HepG2 (cell line): ENCODE measurements at regions not wholly inside any gene's neighbourhood (a gene's known extent, or its start where the extent isn't known, plus 50 kb on each side); places are given as distances from the start of the nearest gene placed in this dataset.

ENCODE experiments used
- ATAC-seq: fragments of 200-7000 bp; cut with Tn5 transposase; 3 replicates; pipeline ENCODE4 v1.9.1; 2020; ENCODE audit warnings: mild to moderate bottlenecking, moderate library complexity
- BruUV-seq: library from RNA; stranded (reverse); fragments of 400-500 nt; replicated peaks from 2 replicates; lab custom pipeline; 2021; lab: Mats Ljungman, UMichigan
- CTCF ChIA-PET: fragments of 300-600 bp; formaldehyde crosslinking; extraction: SDS; loops from one replicate; lab custom pipeline; 2021; ENCODE audit warnings: low total read pairs, inconsistent platforms, low intra/inter-chr PET ratio; lab: Yijun Ruan, JAX
- POLR2A ChIA-PET: fragments of 350-600 bp; sonication (Branson Sonifier 250); formaldehyde crosslinking; loops from one replicate; lab custom pipeline; 2020; ENCODE audit warnings: antibody characterized with exemption, inconsistent platforms; lab: Yijun Ruan, JAX
- DNase-seq: peaks from one replicate; pipeline ENCODE4 v3.0.0-alpha.2; 2015; ENCODE audit warnings: low spot score
- FAIRE-seq: peaks from 3 replicates; lab custom pipeline; 2011; peaks lifted over from hg19 to GRCh38; lab: Jason Lieb, UNC
- H2AFZ ChIP-seq: one replicate; pipeline ENCODE4 v1.6.1; 2011; ENCODE audit warnings: low read length, inconsistent platforms
- H3K27ac ChIP-seq: fragments of 300-600 bp; 3 replicates; pipeline ENCODE4 v1.8.0; 2011; ENCODE audit warnings: mixed run types, mild to moderate bottlenecking, mixed read lengths, low read length, inconsistent platforms; ENCODE audit not compliant: insufficient read depth; ENCODE audit errors: extremely low read length
- H3K27me3 ChIP-seq, 2 experiments: fragments of 200-600 bp in 1 of 2; 2 replicates in 1 of 2; 3 replicates in 1 of 2; pipeline versions ENCODE4 v1.6.0 to v1.8.0; 2011; ENCODE audit warnings: low read length in 2 of 2, mild to moderate bottlenecking in 2 of 2, moderate library complexity in 2 of 2, inconsistent platforms in 1 of 2; ENCODE audit not compliant: insufficient read depth in 2 of 2, control insufficient read depth in 1 of 2
- H3K36me3 ChIP-seq, 2 experiments: fragments of 200-600 bp in 1 of 2; replicated peaks in 1 of 2; 2 replicates in 1 of 2; 3 replicates in 1 of 2; pipeline versions ENCODE4 v1.5.1 to v1.8.0; 2011; ENCODE audit warnings: low read length in 2 of 2, inconsistent platforms in 1 of 2; ENCODE audit not compliant: insufficient read depth in 2 of 2, control insufficient read depth in 1 of 2
- H3K4me1 ChIP-seq: 2 replicates; pipeline ENCODE4 v1.5.1; 2012; ENCODE audit warnings: low read length, inconsistent platforms; ENCODE audit not compliant: insufficient read depth
- H3K4me2 ChIP-seq: 2 replicates; pipeline ENCODE4 v1.6.0; 2011; ENCODE audit warnings: low read depth, low read length, inconsistent platforms
- H3K4me3 ChIP-seq, 3 experiments: fragments of 200-600 bp in 1 of 3; sonication (generic), shearing (Covaris generic) in 1 of 3; replicated peaks in 1 of 3; 2 replicates each; pipeline ENCODE4 v1.5.1; 2011 to 2016; ENCODE audit warnings: low read length in 3 of 3, inconsistent platforms in 2 of 3, low read depth in 2 of 3, mild to moderate bottlenecking in 2 of 3, control low read depth in 1 of 3, mixed read lengths in 1 of 3; ENCODE audit not compliant: insufficient read depth in 1 of 3
- H3K79me2 ChIP-seq: one replicate; pipeline ENCODE4 v1.6.1; 2011; ENCODE audit warnings: low read length, inconsistent platforms; ENCODE audit not compliant: insufficient read depth
- H3K9ac ChIP-seq: 2 replicates; pipeline ENCODE4 v1.6.0; 2011; ENCODE audit warnings: mild to moderate bottlenecking, low read depth, low read length, inconsistent platforms; ENCODE audit not compliant: insufficient read depth
- H3K9me3 ChIP-seq: 2 replicates; pipeline ENCODE4 v1.5.1; 2012; ENCODE audit warnings: mild to moderate bottlenecking, low read length
- H4K20me1 ChIP-seq: 2 replicates; pipeline ENCODE4 v1.6.0; 2011; ENCODE audit warnings: inconsistent platforms, mild to moderate bottlenecking, low read length, moderate library complexity; ENCODE audit not compliant: insufficient read depth
- EHMT2 ChIP-seq: fragments of 200-600 bp; sonication (generic); IDR thresholded peaks from 2 replicates; pipeline ENCODE4 v1.7.0; 2017; ENCODE audit warnings: antibody characterized with exemption, low read depth, low read length, borderline replicate concordance
- GABPA ChIP-seq, 2 experiments: IDR thresholded peaks; 2 replicates each; pipeline ENCODE4 v1.6.1; 2011 to 2016; ENCODE audit warnings: low read depth in 2 of 2, low read length in 1 of 2, missing biosample characterization in 1 of 2, missing genetic modification characterization in 1 of 2
- KAT7 ChIP-seq: IDR thresholded peaks from 2 replicates; pipeline ENCODE4 v1.6.1; 2018; ENCODE audit warnings: borderline replicate concordance, missing compliant biosample characterization
- NR2F6 ChIP-seq, 2 experiments: IDR thresholded peaks; 2 replicates each; pipeline ENCODE4 v1.6.1; 2016; ENCODE audit warnings: antibody characterized with exemption in 1 of 2, mild to moderate bottlenecking in 1 of 2
- PAX8 ChIP-seq: sonication (generic); formaldehyde crosslinking; IDR thresholded peaks from 2 replicates; pipeline ENCODE4 v1.8.0; 2022; ENCODE audit warnings: mild to moderate bottlenecking, missing genetic modification reagents, borderline replicate concordance
- SP5 ChIP-seq: IDR thresholded peaks from 2 replicates; pipeline ENCODE4 v1.6.1; 2016; ENCODE audit warnings: low read depth, borderline replicate concordance
- ZNF33A ChIP-seq: sonication (generic); formaldehyde crosslinking; IDR thresholded peaks from 2 replicates; pipeline ENCODE4 v1.5.1; 2020; ENCODE audit warnings: missing genetic modification reagents, mild to moderate bottlenecking, moderate library complexity, borderline replicate concordance
- ZNF724P ChIP-seq: sonication (generic); formaldehyde crosslinking; IDR thresholded peaks from 2 replicates; pipeline ENCODE4 v1.8.0; 2022; ENCODE audit warnings: missing genetic modification reagents, borderline replicate concordance
- ZNF841 ChIP-seq: sonication (generic); formaldehyde crosslinking; IDR thresholded peaks from 2 replicates; pipeline ENCODE4 v1.8.1; 2023; ENCODE audit warnings: missing genetic modification reagents, borderline replicate concordance
- ZNF879 ChIP-seq: sonication (generic); formaldehyde crosslinking; IDR thresholded peaks from 2 replicates; pipeline ENCODE4 v1.8.1; 2023; ENCODE audit warnings: missing genetic modification reagents
- WGBS: methylation state at CpG from one replicate; pipeline ENCODE4 v1.1.6; 2017; ENCODE audit warnings: low lambda C conversion rate; 5-methylcytosine and 5-hydroxymethylcytosine counted together
- in situ Hi-C: cut with HindIII; loops from 2 replicates; pipeline ENCODE4 v1.10.0; 2017; ENCODE audit warnings: low pct_unique_long_range_greater_than_20kb; ENCODE audit not compliant: extremely low pct_ligation_motif_present
- intact Hi-C: fragments of 100-400 bp; cut with micrococcal nuclease; formaldehyde crosslinking; loops from one replicate; pipeline ENCODE4 v1.10.0; 2022; ENCODE audit not compliant: unreplicated experiment
- TF ChIP-seq, protein P1 (sequence below): sonication (generic); formaldehyde crosslinking; IDR thresholded peaks from 2 replicates; pipeline ENCODE4 v1.5.1; 2020; ENCODE audit warnings: mild to moderate bottlenecking, missing genetic modification reagents, moderate library complexity
- TF ChIP-seq, protein P2 (sequence below), 2 experiments: sonication (generic) in 1 of 2; formaldehyde crosslinking in 1 of 2; IDR thresholded peaks; 2 replicates each; pipeline versions ENCODE4 v1.5.1 to v1.6.1; 2011 to 2020; ENCODE audit warnings: borderline replicate concordance in 1 of 2, low read depth in 1 of 2, low read length in 1 of 2, mild to moderate bottlenecking in 1 of 2, missing genetic modification reagents in 1 of 2, moderate library complexity in 1 of 2
- TF ChIP-seq, protein P3 (sequence below): fragments of 450-650 bp; IDR thresholded peaks from 2 replicates; pipeline ENCODE4 v1.6.1; 2017

DNA sequence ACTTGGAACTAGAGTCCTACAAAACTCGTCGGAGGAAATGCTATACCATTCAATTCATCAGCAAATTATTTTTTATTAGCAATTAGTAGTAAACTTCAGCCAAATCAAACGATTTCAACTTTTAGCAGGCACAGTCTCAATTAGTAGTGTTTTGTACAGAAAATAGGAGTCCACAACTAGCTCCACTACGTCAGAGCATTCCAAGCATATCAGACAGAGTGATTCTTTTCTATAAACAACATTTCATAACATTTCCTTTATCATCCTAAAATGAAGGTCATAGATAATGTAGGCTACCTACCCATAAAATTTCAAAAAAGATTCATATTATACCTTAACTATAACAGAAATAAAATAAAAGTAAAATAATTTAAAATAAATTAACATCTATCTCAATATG, 169.9 kb downstream of the KIF18A start:
- H3K4me2 ChIP-seq = no peak overlapping the region

DNA sequence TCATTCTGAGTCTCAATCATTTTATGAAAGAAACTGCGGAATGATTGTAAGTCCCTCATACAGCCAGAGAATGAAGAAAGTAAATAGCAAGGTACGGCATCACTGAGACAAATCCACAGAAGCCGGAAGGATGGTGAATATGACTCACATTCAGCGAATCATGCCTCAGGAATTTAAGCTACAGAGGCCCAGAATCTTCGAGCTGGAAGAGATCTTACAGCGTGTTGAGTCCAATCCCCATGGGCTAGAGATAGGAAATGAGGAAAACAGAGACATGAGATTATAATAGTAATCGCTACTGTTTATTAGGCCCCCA, 173.2 kb downstream of the KIF18A start:
- DNase-seq = no peak
- BruUV-seq = no TSS peak
- TF ChIP-seq ZNF33A (no peak), SP5 (CRISPR knock-in tag) (no peak), KAT7 (CRISPR knock-in tag) (no peak), NR2F6 (IDR thresholded peaks at IDR 0.05) (no peak), NR2F6 (CRISPR knock-in tag; IDR thresholded peaks at IDR 0.05) (no peak), ZNF879 (CRISPR knock-in tag) (no peak), PAX8 (CRISPR knock-in tag) (no peak)
- TF ChIP-seq, protein P1, sequence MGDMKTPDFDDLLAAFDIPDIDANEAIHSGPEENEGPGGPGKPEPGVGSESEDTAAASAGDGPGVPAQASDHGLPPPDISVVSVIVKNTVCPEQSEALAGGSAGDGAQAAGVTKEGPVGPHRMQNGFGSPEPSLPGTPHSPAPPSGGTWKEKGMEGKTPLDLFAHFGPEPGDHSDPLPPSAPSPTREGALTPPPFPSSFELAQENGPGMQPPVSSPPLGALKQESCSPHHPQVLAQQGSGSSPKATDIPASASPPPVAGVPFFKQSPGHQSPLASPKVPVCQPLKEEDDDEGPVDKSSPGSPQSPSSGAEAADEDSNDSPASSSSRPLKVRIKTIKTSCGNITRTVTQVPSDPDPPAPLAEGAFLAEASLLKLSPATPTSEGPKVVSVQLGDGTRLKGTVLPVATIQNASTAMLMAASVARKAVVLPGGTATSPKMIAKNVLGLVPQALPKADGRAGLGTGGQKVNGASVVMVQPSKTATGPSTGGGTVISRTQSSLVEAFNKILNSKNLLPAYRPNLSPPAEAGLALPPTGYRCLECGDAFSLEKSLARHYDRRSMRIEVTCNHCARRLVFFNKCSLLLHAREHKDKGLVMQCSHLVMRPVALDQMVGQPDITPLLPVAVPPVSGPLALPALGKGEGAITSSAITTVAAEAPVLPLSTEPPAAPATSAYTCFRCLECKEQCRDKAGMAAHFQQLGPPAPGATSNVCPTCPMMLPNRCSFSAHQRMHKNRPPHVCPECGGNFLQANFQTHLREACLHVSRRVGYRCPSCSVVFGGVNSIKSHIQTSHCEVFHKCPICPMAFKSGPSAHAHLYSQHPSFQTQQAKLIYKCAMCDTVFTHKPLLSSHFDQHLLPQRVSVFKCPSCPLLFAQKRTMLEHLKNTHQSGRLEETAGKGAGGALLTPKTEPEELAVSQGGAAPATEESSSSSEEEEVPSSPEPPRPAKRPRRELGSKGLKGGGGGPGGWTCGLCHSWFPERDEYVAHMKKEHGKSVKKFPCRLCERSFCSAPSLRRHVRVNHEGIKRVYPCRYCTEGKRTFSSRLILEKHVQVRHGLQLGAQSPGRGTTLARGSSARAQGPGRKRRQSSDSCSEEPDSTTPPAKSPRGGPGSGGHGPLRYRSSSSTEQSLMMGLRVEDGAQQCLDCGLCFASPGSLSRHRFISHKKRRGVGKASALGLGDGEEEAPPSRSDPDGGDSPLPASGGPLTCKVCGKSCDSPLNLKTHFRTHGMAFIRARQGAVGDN = no peak
- TF ChIP-seq, protein P2, sequence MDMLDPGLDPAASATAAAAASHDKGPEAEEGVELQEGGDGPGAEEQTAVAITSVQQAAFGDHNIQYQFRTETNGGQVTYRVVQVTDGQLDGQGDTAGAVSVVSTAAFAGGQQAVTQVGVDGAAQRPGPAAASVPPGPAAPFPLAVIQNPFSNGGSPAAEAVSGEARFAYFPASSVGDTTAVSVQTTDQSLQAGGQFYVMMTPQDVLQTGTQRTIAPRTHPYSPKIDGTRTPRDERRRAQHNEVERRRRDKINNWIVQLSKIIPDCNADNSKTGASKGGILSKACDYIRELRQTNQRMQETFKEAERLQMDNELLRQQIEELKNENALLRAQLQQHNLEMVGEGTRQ (IDR thresholded peaks at IDR 0.05; ENCODE audit: low read depth, low read length) = no peak
- TF ChIP-seq, protein P2 (CRISPR knock-in tag; IDR thresholded peaks at IDR 0.05; ENCODE audit: borderline replicate concordance) = no peak
- TF ChIP-seq, protein P3, sequence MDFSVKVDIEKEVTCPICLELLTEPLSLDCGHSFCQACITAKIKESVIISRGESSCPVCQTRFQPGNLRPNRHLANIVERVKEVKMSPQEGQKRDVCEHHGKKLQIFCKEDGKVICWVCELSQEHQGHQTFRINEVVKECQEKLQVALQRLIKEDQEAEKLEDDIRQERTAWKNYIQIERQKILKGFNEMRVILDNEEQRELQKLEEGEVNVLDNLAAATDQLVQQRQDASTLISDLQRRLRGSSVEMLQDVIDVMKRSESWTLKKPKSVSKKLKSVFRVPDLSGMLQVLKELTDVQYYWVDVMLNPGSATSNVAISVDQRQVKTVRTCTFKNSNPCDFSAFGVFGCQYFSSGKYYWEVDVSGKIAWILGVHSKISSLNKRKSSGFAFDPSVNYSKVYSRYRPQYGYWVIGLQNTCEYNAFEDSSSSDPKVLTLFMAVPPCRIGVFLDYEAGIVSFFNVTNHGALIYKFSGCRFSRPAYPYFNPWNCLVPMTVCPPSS = no peak

More for the DNA sequence above, 169.9 kb downstream of the KIF18A start:
- ATAC-seq = no peak
- no peaks in the 10 kb centered on the region for H3K79me2 ChIP-seq
- H3K36me3 ChIP-seq = no peaks in the 10 kb centered on the region
- in situ Hi-C loops = no loop called here
- BruUV-seq = no TSS peak
- TF ChIP-seq ZNF841 (CRISPR knock-in tag) (no peak), EHMT2 (no peak), ZNF724P (CRISPR knock-in tag) (no peak), GABPA (IDR thresholded peaks at IDR 0.05; ENCODE audit: low read depth, low read length) (no peak), GABPA (CRISPR knock-in tag; IDR thresholded peaks at IDR 0.05; ENCODE audit: low read depth) (no peak)
- TF ChIP-seq, all 625 proteins: peak for 0
- Histone ChIP-seq H3K4me1 (no peaks in the 10 kb centered on the region), H3K9me3 (no peaks in the 10 kb centered on the region; the same call in 1 of the 2 replicates), H3K27me3 (no peaks in the 10 kb centered on the region; a peak in 1 of 5 replicates), H2AFZ (no peak overlapping the region), H4K20me1 (no peaks in the 10 kb centered on the region), H3K27ac (no peak overlapping the region), H3K9ac (no peak overlapping the region), H3K4me3 (no peak overlapping the region)
- FAIRE-seq (no peak), DNase-seq (no peak)
- ChIA-PET POLR2A (no interaction called here), CTCF (no interaction called here)
- intact Hi-C loops = no loop called here
- 12% methylated on average over 4 of the region's 4 CpGs for WGBS

More for the DNA sequence above, 173.2 kb downstream of the KIF18A start:
- CTCF ChIA-PET = no interaction called here
- Histone ChIP-seq H3K27ac (no peak overlapping the region), H3K36me3 (no peaks in the 10 kb centered on the region), H3K9ac (no peak overlapping the region), H3K79me2 (no peaks in the 10 kb centered on the region), H3K9me3 (no peaks in the 10 kb centered on the region; the same call in 1 of the 2 replicates), H3K4me1 (no peaks in the 10 kb centered on the region), H3K4me2 (no peak overlapping the region), H3K4me3 (no peak overlapping the region), H4K20me1 (no peaks in the 10 kb centered on the region), H3K27me3 (no peaks in the 10 kb centered on the region; a peak in 2 of 5 replicates), H2AFZ (no peak overlapping the region)
- 14% methylated on average over 7 of the region's 7 CpGs for WGBS
- no peak for ATAC-seq
- no peak for FAIRE-seq
- POLR2A ChIA-PET = no interaction called here
- in situ Hi-C loops (no loop called here), intact Hi-C loops (no loop called here)
